GM12875 (cell line): ENCODE measurements at regions not wholly inside any gene's neighbourhood (a gene's known extent, or its start where the extent isn't known, plus 50 kb on each side); places are given as distances from the start of the nearest gene placed in this dataset.

ENCODE experiments used
- H3K4me3 ChIP-seq: one replicate; pipeline ENCODE4 v1.5.1; 2011; ENCODE audit warnings: low read depth, low read length, control low read depth
- CTCF ChIP-seq: IDR thresholded peaks from 2 replicates; pipeline ENCODE4 v1.5.1; 2011; ENCODE audit warnings: low read depth, mild to moderate bottlenecking, control low read depth, inconsistent platforms, low read length, moderate library complexity, borderline replicate concordance; ENCODE audit not compliant: insufficient read depth

- no peak overlapping the region for H3K4me3 ChIP-seq
- TF ChIP-seq CTCF, result no peak
Measured at GRCh38 chr4:85302756-85303155, 172.2 kb upstream of the ARHGAP24 start.

GRCh38 chr4:85318415-85318814 is 156.5 kb upstream of the ARHGAP24 start:
- TF ChIP-seq CTCF, result no peak
- no peak overlapping the region for H3K4me3 ChIP-seq

DNA sequence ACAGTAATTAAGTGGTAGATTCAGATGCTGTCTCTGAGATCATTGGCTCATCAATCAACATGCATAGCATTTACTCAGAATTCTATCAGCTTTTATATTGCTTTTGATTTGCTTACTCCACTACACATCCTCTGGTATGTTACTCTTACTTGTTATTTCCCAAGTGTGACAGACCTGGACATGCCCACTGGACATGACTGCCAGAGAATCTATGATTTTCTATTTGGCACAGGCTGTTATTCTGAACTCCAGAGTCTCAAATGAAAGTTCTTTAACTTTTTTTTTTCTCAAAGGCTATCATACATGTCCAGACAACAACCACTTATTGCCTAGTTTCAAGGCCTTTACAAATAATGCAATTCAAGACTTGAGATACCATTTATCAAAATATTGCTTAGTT is 116.1 kb upstream of the ARHGAP24 start:
- H3K4me3 ChIP-seq, result no peak overlapping the region
- no peak for TF ChIP-seq CTCF

- TF ChIP-seq CTCF, result no peak
- no peak overlapping the region for H3K4me3 ChIP-seq
Measured at GRCh38 chr4:85362550-85362949, 112.4 kb upstream of the ARHGAP24 start.

DNA sequence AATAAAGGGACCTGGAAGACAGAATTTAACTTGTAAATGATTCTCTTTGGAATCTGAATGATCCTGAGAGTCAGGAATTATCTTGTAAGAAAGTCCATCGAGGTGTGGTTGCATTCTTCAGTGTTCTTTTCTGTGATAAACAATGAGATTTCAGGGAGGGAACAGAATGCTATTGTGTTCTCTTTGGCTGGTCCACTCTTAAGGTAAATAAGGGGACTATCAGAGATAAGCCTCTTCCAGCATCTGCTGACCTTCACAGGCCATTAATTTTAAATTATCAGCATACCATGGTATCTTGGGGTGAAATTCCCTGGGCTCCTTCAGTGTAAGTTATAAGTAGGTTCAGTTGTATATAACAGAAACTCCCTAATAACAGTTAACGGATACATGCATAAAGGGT is 107.1 kb upstream of the ARHGAP24 start:
- TF ChIP-seq CTCF, result no peak
- H3K4me3 ChIP-seq, result no peak overlapping the region

- H3K4me3 ChIP-seq, result no peak overlapping the region
- TF ChIP-seq CTCF, result no peak
Measured at GRCh38 chr4:85368240-85368639, 106.7 kb upstream of the ARHGAP24 start.

GRCh38 chr4:85368932-85369331 is 106.0 kb upstream of the ARHGAP24 start:
- TF ChIP-seq CTCF, result no peak
- no peak overlapping the region for H3K4me3 ChIP-seq
